Upper lobe of right lung (tissue), 1 donor: ENCODE measurements at regions not wholly inside any gene's neighbourhood (a gene's known extent, or its start where the extent isn't known, plus 50 kb on each side); places are given as distances from the start of the nearest gene placed in this dataset.
"Not testable (repeated sequence)": the region's sequence is repeated elsewhere in the genome, so short reads cannot be mapped to it uniquely, and the experiment has no call there.

Experiments used
- ATAC-seq: fragments of 200-7000 bp; cut with Tn5 transposase; one replicate; pipeline ENCODE4 v1.9.1; 2020; ENCODE audit warnings: mild to moderate bottlenecking, moderate library complexity
- DNase-seq: peaks from one replicate; pipeline ENCODE4 v3.0.0-alpha.2; 2020
- H3K27ac ChIP-seq: fragments of 200-600 bp; one replicate; pipeline ENCODE4 v1.8.0; 2022
- H3K27me3 ChIP-seq: fragments of 200-600 bp; one replicate; pipeline ENCODE4 v1.8.0; 2022; ENCODE audit warnings: mild to moderate bottlenecking
- H3K36me3 ChIP-seq: fragments of 200-600 bp; one replicate; pipeline ENCODE4 v1.8.0; 2022
- H3K4me1 ChIP-seq: fragments of 200-600 bp; one replicate; pipeline ENCODE4 v1.8.0; 2022
- H3K4me3 ChIP-seq: fragments of 200-600 bp; one replicate; pipeline ENCODE4 v1.8.0; 2022; ENCODE audit warnings: mild to moderate bottlenecking
- H3K9me3 ChIP-seq: fragments of 200-600 bp; one replicate; pipeline ENCODE4 v1.8.0; 2022
- CTCF ChIP-seq: fragments of 200-600 bp; IDR thresholded peaks from one replicate; pipeline ENCODE4 v1.8.0; 2022; ENCODE audit warnings: antibody characterized with exemption
- intact Hi-C: fragments of 100-400 bp; cut with DNase I; formaldehyde crosslinking; loops from one replicate; pipeline ENCODE4 v1.11.0; 2022
- donor health status: DM: no; HTN: yes; CAD: no; lungs with severe emphysema.

DNA sequence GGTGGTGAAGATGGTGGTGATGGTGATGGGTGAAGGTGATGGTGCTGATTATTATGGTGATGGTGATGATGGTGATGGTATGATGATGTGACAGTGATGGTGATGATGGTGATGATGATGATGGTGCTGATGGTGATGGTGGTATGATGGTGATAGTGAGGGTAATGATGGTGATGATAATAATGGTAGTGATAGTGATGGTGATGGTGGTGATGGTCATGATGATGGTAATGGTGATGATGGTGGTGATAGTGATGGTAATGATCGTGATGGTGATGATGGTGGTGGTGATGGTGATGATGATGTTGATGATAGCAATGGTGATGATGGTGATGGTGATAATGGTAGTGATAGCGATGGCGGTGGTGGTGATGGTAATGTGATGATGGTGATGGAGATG, 197.9 kb upstream of the ALG10B start:
- DNase-seq (no peak), ATAC-seq (no peak)
- Histone ChIP-seq H3K27ac (no peak overlapping the region), H3K4me1 (no peaks in the 10 kb centered on the region), H3K36me3 (no peaks in the 10 kb centered on the region), H3K9me3 (no peaks in the 10 kb centered on the region), H3K27me3 (no peaks in the 10 kb centered on the region), H3K4me3 (no peak overlapping the region)
- intact Hi-C loops: no loop called here
- TF ChIP-seq CTCF: no peak

- no peak overlapping the region for H3K27ac ChIP-seq
- intact Hi-C loops: no loop called here
- no peak for ATAC-seq
- no peaks in the 10 kb centered on the region for H3K9me3 ChIP-seq
- TF ChIP-seq CTCF: no peak
- no peaks in the 10 kb centered on the region for H3K36me3 ChIP-seq
- H3K4me3 ChIP-seq: no peak overlapping the region
- H3K4me1 ChIP-seq: no peaks in the 10 kb centered on the region
- no peak for DNase-seq
- no peaks in the 10 kb centered on the region for H3K27me3 ChIP-seq
These were observed 196.1 kb upstream of the ALG10B start for GRCh38 chr12:38120438-38120837.

GRCh38 chr12:38123028-38123427, 193.5 kb upstream of the ALG10B start:
- intact Hi-C loops, H3K36me3 ChIP-seq, ATAC-seq, H3K4me1 ChIP-seq, H3K9me3 ChIP-seq, DNase-seq, H3K27me3 ChIP-seq, H3K27ac ChIP-seq, H3K4me3 ChIP-seq: not testable (repeated sequence)

- no peaks in the 10 kb centered on the region for H3K36me3 ChIP-seq
- no peak overlapping the region for H3K4me3 ChIP-seq
- no peak overlapping the region for H3K27ac ChIP-seq
- TF ChIP-seq CTCF: no peak
- no peaks in the 10 kb centered on the region for H3K4me1 ChIP-seq
- DNase-seq (no peak), ATAC-seq (no peak)
- H3K27me3 ChIP-seq: no peaks in the 10 kb centered on the region
- intact Hi-C loops: no loop called here
- H3K9me3 ChIP-seq: no peaks in the 10 kb centered on the region
These were observed 192.9 kb upstream of the ALG10B start for GRCh38 chr12:38123566-38124246.

- no peak for TF ChIP-seq CTCF
- Histone ChIP-seq H3K27me3 (no peaks in the 10 kb centered on the region), H3K4me1 (no peaks in the 10 kb centered on the region), H3K4me3 (no peak overlapping the region), H3K9me3 (no peaks in the 10 kb centered on the region), H3K36me3 (no peaks in the 10 kb centered on the region), H3K27ac (peak overlapping the region; percentile 58)
- ATAC-seq: peak; percentile 86
- intact Hi-C loops: no loop called here
- no peak for DNase-seq
These were observed 192.1 kb upstream of the ALG10B start for GRCh38 chr12:38124247-38125012.

DNA sequence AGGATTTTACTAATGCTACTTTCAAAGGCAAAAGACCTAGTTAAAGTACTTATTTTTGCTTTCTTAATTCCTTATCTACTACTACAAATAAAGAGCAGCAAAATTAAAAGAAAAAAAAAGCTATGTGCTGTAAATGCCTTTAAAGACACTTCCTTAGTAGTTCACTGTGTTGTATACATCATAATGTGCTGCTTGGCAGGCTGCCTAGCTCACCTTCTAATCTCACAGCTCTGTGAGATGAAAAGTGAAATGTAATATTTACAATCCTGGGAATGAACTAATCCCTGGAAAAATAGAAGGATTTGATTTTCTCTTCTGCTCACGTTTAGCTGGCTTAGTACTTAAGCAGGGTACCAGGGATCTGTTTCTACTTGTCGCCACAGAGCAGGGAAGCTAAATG, 184.4 kb upstream of the ALG10B start:
- H3K4me3 ChIP-seq: no peak overlapping the region
- no peak for ATAC-seq

More for the DNA sequence above, 184.4 kb upstream of the ALG10B start:
- H3K36me3 ChIP-seq: no peaks in the 10 kb centered on the region
- no peaks in the 10 kb centered on the region for H3K27me3 ChIP-seq
- no peak overlapping the region for H3K27ac ChIP-seq
- DNase-seq: no peak
- intact Hi-C loops: no loop called here
- no peak for TF ChIP-seq CTCF
- no peaks in the 10 kb centered on the region for H3K4me1 ChIP-seq
- no peaks in the 10 kb centered on the region for H3K9me3 ChIP-seq
